GM18505 (cell line): ENCODE measurements at regions not wholly inside any gene's neighbourhood (a gene's known extent, or its start where the extent isn't known, plus 50 kb on each side); places are given as distances from the start of the nearest gene placed in this dataset.

ENCODE experiments used
- ATAC-seq: cut with Tn5 transposase; IDR thresholded peaks from one replicate; pipeline ENCODE4 v1.9.1; 2021; ENCODE audit not compliant: unreplicated experiment
- POLR2A ChIP-seq: IDR thresholded peaks from 4 replicates; pipeline ENCODE4 v1.6.1; 2011; ENCODE audit warnings: borderline replicate concordance; ENCODE audit not compliant: insufficient read depth, insufficient read length; ENCODE audit errors: extremely low read depth

- ATAC-seq: no peak
- TF ChIP-seq POLR2A: no peak
Observed at GRCh38 chr18:78558101-78558810, 421.4 kb upstream of the SALL3 start.

- ATAC-seq: no peak
- TF ChIP-seq POLR2A: no peak
Observed at GRCh38 chr18:78558948-78559347, 420.7 kb upstream of the SALL3 start.

GRCh38 chr18:78559584-78559983 is 420.0 kb upstream of the SALL3 start:
- no peak for TF ChIP-seq POLR2A

GRCh38 chr18:78561757-78562510 is 417.7 kb upstream of the SALL3 start:
- ATAC-seq: no peak
- no peak for TF ChIP-seq POLR2A

More at GRCh38 chr18:78559584-78559983, 420.0 kb upstream of the SALL3 start:
- ATAC-seq: no peak

GRCh38 chr18:78562531-78562961 is 417.1 kb upstream of the SALL3 start:
- no peak for TF ChIP-seq POLR2A
- no peak for ATAC-seq

DNA sequence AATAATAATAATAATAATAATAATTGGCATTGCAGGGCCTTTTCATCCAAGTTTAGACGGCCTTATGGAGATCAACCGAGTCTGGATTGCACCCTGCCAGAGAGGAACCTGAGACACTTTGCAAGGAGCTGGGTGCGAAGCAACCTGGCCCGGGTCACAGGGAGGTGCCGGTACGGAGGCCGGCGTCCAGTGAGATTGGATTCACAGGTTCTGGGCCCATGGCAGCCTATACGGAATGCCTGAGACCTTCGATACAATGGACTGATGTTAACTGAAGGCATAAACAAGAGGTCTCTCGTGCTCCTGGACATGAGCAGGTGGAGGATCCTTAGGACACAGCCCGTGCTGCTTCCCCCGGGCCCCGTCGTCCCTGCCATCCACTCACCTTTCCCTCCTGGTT is 416.5 kb upstream of the SALL3 start:
- ATAC-seq: no peak
- TF ChIP-seq POLR2A: no peak

GRCh38 chr18:78564030-78564429 is 415.6 kb upstream of the SALL3 start:
- ATAC-seq: no peak
- TF ChIP-seq POLR2A: no peak

- no peak for ATAC-seq
- TF ChIP-seq POLR2A: no peak
Observed at GRCh38 chr18:78564518-78564917, 415.1 kb upstream of the SALL3 start.

GRCh38 chr18:78565240-78565639 is 414.4 kb upstream of the SALL3 start:
- ATAC-seq: no peak
- TF ChIP-seq POLR2A: no peak

DNA sequence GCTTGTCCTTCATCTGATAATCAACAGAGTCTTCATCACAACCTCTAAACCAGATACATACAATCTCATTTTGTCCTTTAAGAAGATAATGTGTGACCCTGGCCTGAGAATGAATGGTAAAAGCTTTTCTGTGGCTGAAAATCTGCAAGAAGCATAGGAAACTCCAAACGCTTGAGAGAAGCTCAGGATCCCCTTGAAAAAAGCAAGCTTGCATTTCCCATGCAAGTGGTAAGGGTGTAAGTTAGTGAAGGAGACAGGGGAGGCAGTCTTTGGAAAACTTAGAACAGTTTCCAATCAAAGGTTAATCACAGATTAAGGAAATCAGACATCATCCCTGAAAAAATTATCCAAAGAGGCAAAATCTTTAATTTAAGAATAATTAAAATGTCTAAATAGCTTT is 413.6 kb upstream of the SALL3 start:
- no peak for TF ChIP-seq POLR2A
- ATAC-seq: no peak

- no peak for TF ChIP-seq POLR2A
- no peak for ATAC-seq
Observed at GRCh38 chr18:78566720-78567119, 412.9 kb upstream of the SALL3 start.

- no peak for ATAC-seq
- TF ChIP-seq POLR2A: no peak
Observed at GRCh38 chr18:78571063-78571785, 408.4 kb upstream of the SALL3 start.

DNA sequence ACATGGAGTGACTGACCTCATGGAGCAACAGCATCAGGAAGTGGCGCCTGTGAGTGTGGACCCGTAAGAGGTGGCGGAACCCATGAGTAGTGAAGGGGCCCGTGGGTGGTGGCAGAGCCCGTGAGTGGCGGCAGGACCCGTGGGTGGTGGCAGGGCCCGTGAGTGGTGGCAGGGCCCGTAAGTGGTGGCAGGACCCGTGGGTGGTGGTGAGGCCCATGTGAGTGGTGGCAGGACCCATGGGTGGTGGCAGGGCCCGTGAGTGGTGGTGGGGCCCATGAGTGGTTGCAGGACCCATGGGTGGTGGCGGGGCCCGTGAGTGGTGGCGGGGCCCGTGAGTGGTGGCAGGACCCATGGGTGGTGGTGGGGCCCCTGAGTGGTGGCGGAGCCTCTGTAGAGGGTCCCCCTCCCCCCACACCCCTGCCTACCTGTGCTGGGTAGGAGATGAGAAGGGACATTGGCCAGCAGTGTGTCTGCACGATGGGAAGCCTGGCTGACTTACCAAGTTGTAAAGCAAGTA is 407.7 kb upstream of the SALL3 start:
- ATAC-seq: no peak
- TF ChIP-seq POLR2A: no peak
